HPDE6-E6E7 (cell line): ENCODE measurements at regions not wholly inside any gene's neighbourhood (a gene's known extent, or its start where the extent isn't known, plus 50 kb on each side); places are given as distances from the start of the nearest gene placed in this dataset.

Source experiments
- DNase-seq: peaks from one replicate; pipeline ENCODE4 v3.0.0; 2011; ENCODE audit warnings: missing footprints; ENCODE audit errors: extremely low spot score

- DNase-seq: no peak
Measured at GRCh38 chr15:79185199-79185598, 94.6 kb upstream of the RASGRF1 start.

DNA sequence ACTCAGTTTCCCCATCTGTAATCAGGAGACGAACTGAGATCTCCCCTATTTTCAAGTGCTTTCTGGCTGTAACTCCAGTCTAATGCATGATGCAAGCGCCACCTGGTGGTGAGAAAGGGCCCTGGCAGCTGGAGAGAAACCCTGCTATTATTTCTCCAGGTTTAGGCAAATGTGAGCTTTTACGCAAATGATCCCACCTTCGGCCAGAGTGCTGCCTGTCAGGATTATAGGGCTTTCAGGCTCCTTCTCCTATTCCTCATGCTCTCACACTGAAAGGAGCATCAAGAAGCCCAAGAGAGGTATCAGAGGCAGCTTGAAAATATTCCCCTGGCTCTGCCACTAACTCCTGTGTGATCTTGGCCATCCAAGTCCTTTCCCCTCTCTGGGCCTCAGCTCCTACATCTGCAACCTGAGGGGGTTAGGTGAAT lies 93.9 kb upstream of the RASGRF1 start:
- peak; percentile 39 for DNase-seq

GRCh38 chr15:79180318-79180717 lies 89.7 kb upstream of the RASGRF1 start:
- no peak for DNase-seq

- DNase-seq: no peak
Measured at GRCh38 chr15:79179597-79179996, 89.0 kb upstream of the RASGRF1 start.

DNA sequence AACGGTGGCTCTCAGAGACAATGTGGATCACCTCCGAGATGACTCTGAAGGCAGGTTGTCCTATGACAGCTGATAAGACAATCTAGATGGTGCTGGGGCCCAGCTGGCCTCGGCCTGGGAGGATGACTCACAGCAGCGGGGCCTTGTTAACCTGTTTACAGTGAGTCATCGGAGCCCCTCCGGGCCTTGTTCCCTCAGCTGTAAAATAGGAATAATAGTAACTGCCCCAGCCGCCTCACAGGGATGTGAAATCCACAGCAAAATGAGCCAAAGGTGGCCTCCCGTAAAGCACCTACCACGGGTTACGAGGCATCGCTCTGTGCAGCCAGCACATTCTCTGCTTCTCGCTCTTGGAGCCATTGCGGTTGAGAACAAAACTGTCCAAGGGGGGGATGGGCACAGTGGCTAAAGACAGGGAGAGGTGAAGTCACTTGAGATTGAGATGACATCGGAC lies 88.6 kb upstream of the RASGRF1 start:
- DNase-seq: peak; percentile 87

DNA sequence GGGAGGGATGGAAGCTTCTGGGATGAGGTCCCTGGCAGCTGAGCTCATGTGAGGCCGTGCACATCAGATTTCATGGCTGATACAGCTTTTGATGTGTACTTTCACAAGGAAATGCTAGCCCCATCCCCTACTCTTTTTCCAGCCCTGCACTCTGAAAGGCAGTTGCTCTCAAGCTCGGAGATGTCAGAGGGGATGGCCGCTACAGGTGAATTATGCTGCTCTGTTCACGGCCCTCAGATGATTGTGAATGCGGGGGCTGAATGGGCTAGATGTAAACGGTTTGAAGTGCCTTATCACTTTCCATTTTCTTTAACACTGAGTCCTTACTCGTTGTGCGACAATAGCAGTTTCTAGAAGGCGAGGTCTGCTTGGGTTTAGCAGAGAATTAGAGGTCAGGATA lies 88.0 kb upstream of the RASGRF1 start:
- no peak for DNase-seq

DNA sequence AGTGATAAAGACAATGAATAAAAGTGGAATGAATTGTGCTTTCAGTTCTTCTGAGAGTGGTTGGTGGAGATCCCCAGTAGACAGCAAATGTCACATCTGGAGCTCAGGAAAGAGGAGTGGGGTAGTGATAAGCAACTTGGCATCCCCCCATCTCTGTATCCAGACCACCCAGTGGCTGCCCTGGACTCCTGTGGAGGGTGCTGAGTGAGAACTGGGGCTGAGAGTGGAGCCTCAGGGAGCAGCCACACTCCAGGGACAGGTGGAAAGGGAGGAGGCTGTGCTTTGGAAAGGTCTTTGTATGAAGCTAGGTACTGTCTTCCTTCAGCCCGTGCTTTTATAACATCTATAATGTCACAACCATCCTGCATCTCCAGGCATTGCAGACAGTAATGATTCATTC lies 85.6 kb upstream of the RASGRF1 start:
- no peak for DNase-seq

GRCh38 chr15:79172801-79173460 lies 82.4 kb upstream of the RASGRF1 start:
- no peak for DNase-seq

DNA sequence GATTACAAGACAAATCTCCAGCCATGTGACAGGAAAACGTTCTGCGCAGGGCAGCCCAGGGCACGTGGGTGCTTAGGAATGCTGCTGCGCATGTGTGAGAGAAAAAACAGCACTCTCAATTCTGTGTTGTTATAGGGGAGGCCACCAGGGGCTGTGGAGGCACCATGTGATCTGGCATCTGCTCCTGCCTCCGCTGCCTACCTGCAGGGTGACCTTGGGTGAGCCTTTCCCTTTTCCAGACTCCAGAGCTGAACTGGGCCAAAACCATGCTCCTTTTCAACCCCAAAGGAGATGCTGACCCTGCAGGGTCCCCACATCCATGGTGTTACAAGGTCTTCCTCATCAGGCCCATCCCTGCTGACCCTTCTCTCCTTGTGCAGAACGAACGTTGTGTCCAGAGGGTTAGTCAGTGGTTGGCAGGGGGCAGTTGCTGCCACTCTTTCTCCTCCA lies 81.5 kb upstream of the RASGRF1 start:
- no peak for DNase-seq

- DNase-seq: no peak
Measured at GRCh38 chr15:79171320-79172031, 80.9 kb upstream of the RASGRF1 start.

- peak; percentile 67 for DNase-seq
Measured at GRCh38 chr15:79170256-79170664, 79.7 kb upstream of the RASGRF1 start.

GRCh38 chr15:79169526-79170133 lies 79.0 kb upstream of the RASGRF1 start:
- DNase-seq: no peak

GRCh38 chr15:79168922-79169456 lies 78.4 kb upstream of the RASGRF1 start:
- peak; percentile 77 for DNase-seq

GRCh38 chr15:79167776-79168175 lies 77.2 kb upstream of the RASGRF1 start:
- no peak for DNase-seq

DNA sequence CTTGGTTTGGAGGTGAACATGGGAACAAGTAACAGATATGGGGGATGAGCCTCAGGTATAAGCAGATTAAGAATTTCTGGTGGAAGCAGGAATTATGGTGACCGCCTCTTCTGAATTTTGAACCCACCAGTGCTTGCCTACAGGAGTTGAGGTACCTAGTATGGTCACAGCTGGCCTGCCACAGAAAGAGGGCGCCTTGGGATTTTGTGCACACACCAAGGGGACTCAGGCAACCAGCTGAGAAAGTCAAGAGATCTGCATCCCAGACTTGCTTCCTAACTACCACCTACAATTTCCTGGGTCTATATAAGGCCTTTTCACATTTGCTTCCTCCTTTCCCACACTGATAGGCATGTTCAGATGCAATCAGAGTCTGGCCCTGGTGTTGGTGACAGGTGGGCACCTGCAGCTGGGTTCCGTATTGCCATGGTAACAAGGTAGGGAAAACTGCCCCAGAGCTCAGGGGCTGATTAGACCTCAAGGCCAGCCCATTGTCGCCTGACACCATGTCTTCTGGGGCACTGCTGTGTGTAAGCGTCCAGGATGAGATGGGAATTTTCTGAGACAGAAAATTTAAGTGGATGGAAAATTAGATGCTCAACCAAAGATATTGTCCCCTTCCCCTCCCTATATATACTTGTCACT lies 75.9 kb upstream of the RASGRF1 start:
- no peak for DNase-seq

GRCh38 chr15:79164465-79164864 lies 73.9 kb upstream of the RASGRF1 start:
- DNase-seq: no peak

GRCh38 chr15:79164043-79164442 lies 73.5 kb upstream of the RASGRF1 start:
- DNase-seq: no peak

GRCh38 chr15:79163395-79163794 lies 72.8 kb upstream of the RASGRF1 start:
- DNase-seq: no peak

DNA sequence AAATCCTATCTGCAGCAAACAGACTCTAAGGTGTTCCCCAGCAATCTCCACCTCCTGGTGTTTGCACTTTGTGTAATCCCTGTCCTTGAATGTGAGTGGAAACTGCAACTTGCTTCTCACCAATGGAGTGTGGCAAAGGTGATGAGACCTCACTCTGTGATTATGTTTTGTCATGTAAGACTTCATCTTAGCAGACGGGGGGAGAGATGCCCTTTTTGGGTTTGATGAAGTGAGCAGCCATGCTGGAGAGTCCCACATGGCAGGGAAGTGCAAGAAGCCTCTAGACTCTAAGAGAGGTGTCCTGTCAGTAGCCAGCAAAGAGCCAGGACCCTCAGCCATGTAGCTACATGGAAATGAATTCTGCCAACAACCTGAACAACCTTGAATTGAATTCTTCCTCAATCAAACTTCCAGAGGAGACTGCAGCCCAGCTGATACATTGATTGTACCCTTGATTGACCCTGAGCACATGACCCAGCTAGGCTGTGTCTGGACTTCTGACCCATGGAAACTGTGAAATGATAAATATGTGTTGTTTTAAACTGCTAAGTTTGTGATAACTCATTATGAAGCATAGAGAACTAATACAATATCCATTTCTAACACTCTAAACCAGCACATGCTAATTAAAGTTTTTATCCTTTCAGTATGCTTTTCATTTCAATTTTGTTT lies 71.4 kb upstream of the RASGRF1 start:
- no peak for DNase-seq

GRCh38 chr15:79160211-79160610 lies 69.6 kb upstream of the RASGRF1 start:
- no peak for DNase-seq
